Esophagus (tissue), 2 donors: ENCODE measurements at regions not wholly inside any gene's neighbourhood (a gene's known extent, or its start where the extent isn't known, plus 50 kb on each side); places are given as distances from the start of the nearest gene placed in this dataset.
A peak's percentile ranks its signal among the peaks of the same experiment; 100 is the strongest.

Experiments
- H3K27ac ChIP-seq, 2 donors: one replicate each; pipeline ENCODE4 v1.5.1; 2013; ENCODE audit warnings: low read depth in 2 of 2, mild to moderate bottlenecking in 2 of 2, inconsistent platforms in 1 of 2, low read length in 1 of 2, moderate library complexity in 1 of 2
- H3K27me3 ChIP-seq, 2 donors: one replicate each; pipeline ENCODE4 v1.6.1; 2013; ENCODE audit warnings: low read length in 2 of 2, control low read depth in 1 of 2, mild to moderate bottlenecking in 1 of 2; ENCODE audit not compliant: insufficient read depth in 2 of 2, control insufficient read depth in 1 of 2
- H3K36me3 ChIP-seq, 2 donors: one replicate each; pipeline ENCODE4 v1.6.1; 2013; ENCODE audit warnings: low read length in 1 of 2; ENCODE audit not compliant: control insufficient read depth in 2 of 2, insufficient read depth in 2 of 2
- H3K4me1 ChIP-seq, 2 donors: one replicate each; pipeline ENCODE4 v1.6.1; 2013; ENCODE audit warnings: low read length in 1 of 2; ENCODE audit not compliant: control insufficient read depth in 2 of 2, insufficient read depth in 2 of 2
- H3K4me3 ChIP-seq, 2 donors: one replicate each; pipeline ENCODE4 v1.5.1; 2013; ENCODE audit warnings: low read length in 2 of 2, mild to moderate bottlenecking in 2 of 2, low read depth in 1 of 2, moderate library complexity in 1 of 2
- H3K9me3 ChIP-seq, 2 donors: one replicate each; pipeline ENCODE4 v1.6.1; 2013; ENCODE audit warnings: mild to moderate bottlenecking in 2 of 2, low read depth in 1 of 2, low read length in 1 of 2, moderate library complexity in 1 of 2; ENCODE audit not compliant: control insufficient read depth in 2 of 2, insufficient read depth in 1 of 2
- WGBS, 2 donors: extraction: QIAGEN DNeasy Blood & Tissue Kit; methylation state at CpG; one replicate each; pipeline ENCODE4 v1.1.7; 2013; 5-methylcytosine and 5-hydroxymethylcytosine counted together
- donor health status: healthy with polysubstance abuse.
- donor health status: Bipolar disorder and iron deficiency.

DNA sequence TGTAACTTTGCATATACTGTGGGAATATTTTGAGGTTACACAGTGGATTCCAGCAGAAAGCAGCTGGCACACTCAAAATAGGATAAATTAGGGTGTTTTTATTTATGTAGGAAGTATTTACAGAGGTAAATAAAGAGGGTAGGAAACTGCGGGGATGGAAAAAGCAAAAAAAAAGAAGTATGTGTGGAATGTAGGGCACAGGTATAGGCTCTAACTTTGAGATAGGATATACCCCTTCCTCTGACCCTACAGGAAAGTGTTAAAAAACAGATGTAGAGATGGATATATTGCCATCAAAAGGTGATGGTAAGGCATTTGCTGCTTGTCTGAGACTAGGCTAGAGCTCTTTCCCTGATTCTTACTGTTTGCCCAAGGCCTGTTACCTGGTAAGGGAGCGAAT lies 173.1 kb upstream of the ANK2 start:
- H3K36me3 ChIP-seq = no peaks in the 10 kb centered on the region
- no peaks in the 10 kb centered on the region for H3K27me3 ChIP-seq
- no peak overlapping the region for H3K4me3 ChIP-seq
- no peak overlapping the region for H3K27ac ChIP-seq
- H3K4me1 ChIP-seq = no peaks in the 10 kb centered on the region
- WGBS, 2 donors = 64 to 79% methylated on average over 2 of the region's 2 CpGs
- H3K9me3 ChIP-seq = no peaks in the 10 kb centered on the region

DNA sequence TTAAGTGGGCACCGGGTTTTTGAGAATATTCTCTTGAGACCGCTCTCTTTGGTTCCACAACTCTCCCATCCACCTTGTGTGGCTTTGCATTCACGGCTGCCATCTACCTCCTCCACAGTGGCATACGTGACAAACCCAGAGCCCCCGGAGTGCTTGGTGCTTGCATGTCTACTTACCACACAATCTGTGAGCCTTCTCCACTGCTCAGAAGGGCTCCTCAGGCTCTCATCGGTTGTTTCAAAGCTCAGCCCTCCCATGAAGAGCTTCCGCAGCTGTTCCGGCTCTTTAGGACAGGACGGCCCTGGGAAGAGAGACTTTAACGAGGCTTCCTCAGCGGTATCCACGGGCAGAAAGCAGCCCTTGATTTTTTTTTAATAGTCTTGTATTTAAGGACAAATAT lies 167.6 kb upstream of the ANK2 start:
- Histone ChIP-seq H3K36me3 (no peaks in the 10 kb centered on the region), H3K4me3 (no peak overlapping the region), H3K27me3 (no peaks in the 10 kb centered on the region), H3K4me1 (no peaks in the 10 kb centered on the region), H3K27ac (no peak overlapping the region), H3K9me3 (no peaks in the 10 kb centered on the region)
- 73 to 74% methylated on average over 12 of the region's 12 CpGs for WGBS, 2 donors

DNA sequence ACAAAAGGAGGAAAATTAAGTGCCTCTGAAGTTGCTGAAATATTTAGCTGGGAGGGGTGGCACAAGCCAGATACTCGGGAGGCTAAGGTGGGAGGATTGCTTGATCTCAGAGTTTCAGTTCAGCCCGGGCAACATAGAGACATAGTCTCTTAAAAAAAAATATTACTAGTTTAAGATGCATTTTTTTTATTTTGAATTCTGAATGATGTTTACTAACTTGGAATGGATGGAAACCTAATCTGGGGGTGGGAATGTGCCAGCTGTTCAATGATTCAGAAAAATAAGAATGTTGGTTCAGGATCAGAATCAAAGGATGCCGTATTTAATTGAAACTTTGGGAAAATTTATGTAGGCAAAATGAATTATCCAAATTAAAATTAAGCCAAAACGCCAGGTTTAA lies 167.2 kb upstream of the ANK2 start:
- H3K36me3 ChIP-seq = no peaks in the 10 kb centered on the region
- H3K27me3 ChIP-seq = no peaks in the 10 kb centered on the region
- 67% methylated on average over 4 of the region's 4 CpGs for WGBS, 2 donors
- H3K4me3 ChIP-seq = no peak overlapping the region
- no peaks in the 10 kb centered on the region for H3K4me1 ChIP-seq
- no peaks in the 10 kb centered on the region for H3K9me3 ChIP-seq
- no peak overlapping the region for H3K27ac ChIP-seq

DNA sequence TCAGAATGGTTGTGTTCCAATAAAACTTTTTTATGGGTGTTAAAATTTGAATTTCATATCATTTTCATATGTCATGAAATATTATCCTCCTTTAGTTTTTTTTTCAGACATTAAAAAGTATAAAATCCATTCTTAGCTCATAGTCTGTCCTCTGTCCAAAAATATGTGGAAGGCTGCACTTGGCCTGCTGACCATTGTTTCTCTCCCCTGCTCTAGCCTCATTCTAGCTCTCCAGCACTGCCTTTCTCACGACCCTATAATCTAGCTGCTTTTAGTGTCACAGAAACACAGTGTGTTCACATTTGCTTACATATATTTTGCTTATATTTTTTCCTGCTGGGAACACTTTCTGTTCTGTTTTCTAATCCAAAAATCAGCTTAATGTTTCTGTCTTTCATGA lies 165.0 kb upstream of the ANK2 start:
- Histone ChIP-seq H3K27me3 (no peaks in the 10 kb centered on the region), H3K36me3 (no peaks in the 10 kb centered on the region), H3K4me1 (no peaks in the 10 kb centered on the region), H3K4me3 (no peak overlapping the region), H3K9me3 (no peaks in the 10 kb centered on the region), H3K27ac (no peak overlapping the region)
- WGBS, 2 donors = 39 to 63% methylated on average over 1 of the region's 1 CpG

DNA sequence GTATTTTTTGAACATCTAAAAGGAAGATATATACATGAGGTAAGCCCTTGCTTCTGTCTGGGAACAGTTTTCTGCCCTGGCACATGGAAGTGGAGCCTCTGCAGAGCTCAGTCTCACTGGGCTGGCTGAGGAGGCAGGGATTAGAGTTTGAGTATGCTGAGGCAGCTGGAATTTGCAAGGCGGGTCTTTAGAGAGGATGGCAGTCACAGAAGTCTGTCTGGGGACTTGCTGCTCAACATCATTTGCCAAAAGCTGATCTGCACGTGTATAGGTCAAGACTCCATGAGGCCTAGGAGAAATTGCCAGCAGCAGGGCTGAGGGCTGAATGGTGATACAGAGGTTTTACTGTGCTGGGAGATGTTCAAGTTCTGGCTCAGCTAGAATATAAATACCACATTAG lies 163.6 kb upstream of the ANK2 start:
- H3K9me3 ChIP-seq = no peaks in the 10 kb centered on the region
- H3K27me3 ChIP-seq = no peaks in the 10 kb centered on the region
- 67 to 77% methylated on average over 2 of the region's 2 CpGs for WGBS, 2 donors
- no peak overlapping the region for H3K27ac ChIP-seq
- H3K4me1 ChIP-seq = no peaks in the 10 kb centered on the region
- H3K36me3 ChIP-seq = no peaks in the 10 kb centered on the region
- H3K4me3 ChIP-seq = no peak overlapping the region

DNA sequence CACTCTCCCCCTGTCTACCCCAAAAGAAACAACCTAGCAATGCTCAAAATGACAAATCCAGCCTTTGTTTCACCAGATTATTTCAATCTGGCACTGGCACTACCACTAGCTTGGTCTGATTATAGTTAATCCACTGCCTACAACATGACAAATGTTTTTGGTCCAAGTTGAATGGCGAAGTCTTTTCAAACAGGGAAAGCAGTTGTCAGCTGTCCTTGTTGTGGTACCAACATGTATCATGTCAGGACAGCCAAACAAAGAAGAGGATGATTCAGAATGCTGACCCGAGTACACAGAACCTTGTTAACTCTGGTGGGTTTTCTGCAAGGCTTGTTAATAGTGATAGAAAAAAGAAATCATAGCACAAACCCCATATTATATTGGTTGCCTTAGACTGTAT lies 160.8 kb upstream of the ANK2 start:
- 37 to 45% methylated on average over 2 of the region's 2 CpGs for WGBS, 2 donors
- Histone ChIP-seq H3K36me3 (no peaks in the 10 kb centered on the region), H3K27ac (no peak overlapping the region), H3K4me3 (no peak overlapping the region), H3K27me3 (no peaks in the 10 kb centered on the region), H3K9me3 (no peaks in the 10 kb centered on the region), H3K4me1 (no peaks in the 10 kb centered on the region)

DNA sequence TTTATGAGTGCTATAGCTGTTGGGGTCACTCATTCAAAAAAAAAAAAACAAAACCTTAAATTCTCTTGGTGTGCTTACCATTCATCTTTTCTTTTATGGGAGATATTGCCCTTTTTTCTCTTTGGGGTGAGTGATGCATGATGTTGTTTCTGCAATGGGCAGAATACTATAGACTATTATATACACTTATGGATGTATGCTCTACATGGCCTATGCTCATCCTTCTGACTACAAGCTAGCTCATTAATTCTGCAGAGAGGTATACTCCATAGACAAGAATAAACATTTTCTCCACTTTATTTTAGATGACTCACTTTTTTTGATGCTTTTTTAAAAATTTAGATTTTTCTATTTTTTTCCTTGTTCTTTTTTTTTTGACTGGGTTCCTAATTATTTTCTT lies 160.3 kb upstream of the ANK2 start:
- Histone ChIP-seq H3K4me3 (no peak overlapping the region), H3K4me1 (no peaks in the 10 kb centered on the region), H3K36me3 (no peaks in the 10 kb centered on the region), H3K27me3 (no peaks in the 10 kb centered on the region), H3K9me3 (no peaks in the 10 kb centered on the region), H3K27ac (no peak overlapping the region)

DNA sequence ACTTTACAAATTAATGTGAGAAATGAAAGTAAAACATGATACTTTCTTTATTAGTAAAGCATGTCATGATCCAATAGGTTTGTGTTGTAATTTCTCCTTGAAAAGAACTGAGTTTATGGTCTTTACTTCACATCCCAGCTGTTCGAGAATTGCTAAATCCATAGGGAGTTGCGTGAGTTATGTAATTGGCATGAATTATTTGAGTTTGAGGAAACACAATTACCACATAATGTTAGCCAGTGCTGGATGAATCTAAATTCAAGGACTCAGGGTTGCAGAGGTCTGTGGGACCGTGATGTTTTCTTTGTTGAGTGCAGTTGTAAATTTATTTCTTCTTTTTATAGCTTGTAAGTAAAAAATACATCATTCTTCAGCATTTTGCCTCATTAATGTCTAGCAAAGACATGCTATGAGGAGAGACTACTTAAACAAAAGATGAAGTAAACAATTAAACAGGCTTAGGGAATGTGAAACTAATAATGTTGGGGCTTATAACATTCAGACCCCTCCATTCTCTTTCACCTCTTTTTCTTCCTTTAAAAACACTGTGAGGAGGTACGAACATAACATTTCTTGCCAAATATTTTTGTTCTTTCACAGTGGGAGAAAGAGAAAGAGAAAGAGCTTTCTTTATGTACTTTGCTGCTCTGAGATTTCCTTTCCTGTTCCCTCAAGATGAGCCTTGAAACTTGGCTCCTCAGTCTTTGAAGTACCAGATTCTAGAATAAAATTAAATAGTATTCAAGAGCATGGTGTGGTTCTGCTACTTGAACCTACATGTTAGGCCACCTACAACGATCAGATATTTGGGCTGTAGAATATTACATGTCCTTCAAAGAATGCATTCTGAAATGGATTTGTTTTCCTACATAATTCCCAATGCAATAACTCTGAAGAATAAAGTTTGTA lies 159.6 kb upstream of the ANK2 start:
- Histone ChIP-seq H3K9me3 (no peaks in the 10 kb centered on the region), H3K27ac (no peak overlapping the region), H3K36me3 (no peaks in the 10 kb centered on the region), H3K27me3 (no peaks in the 10 kb centered on the region), H3K4me1 (no peaks in the 10 kb centered on the region), H3K4me3 (peak overlapping the region in 1 of 2 donors; percentile 11)
- WGBS, 2 donors = 49 to 57% methylated on average over 5 of the region's 5 CpGs

DNA sequence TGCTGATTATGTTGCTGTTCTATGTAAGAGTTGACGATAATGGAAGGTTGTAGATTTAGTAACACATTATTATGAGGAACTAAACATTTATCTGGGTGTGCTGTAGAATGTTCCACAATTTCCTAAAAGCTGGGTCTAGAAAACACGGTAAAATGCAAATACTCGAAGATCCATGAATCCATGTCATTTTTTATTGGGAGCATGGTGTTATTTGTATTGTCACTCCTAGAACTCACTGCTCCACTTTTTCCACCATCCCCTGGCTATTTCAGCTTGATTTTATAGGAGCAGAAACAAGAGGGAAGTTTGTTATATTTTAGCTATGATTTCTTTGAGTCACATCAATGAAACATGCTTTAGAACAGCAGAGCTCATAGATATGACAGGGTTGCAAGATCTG lies 155.0 kb upstream of the ANK2 start:
- no peaks in the 10 kb centered on the region for H3K36me3 ChIP-seq
- WGBS, 2 donors = 92 to 95% methylated on average over 3 of the region's 3 CpGs
- H3K27me3 ChIP-seq = no peaks in the 10 kb centered on the region
- no peak overlapping the region for H3K27ac ChIP-seq
- H3K9me3 ChIP-seq = no peaks in the 10 kb centered on the region
- no peaks in the 10 kb centered on the region for H3K4me1 ChIP-seq
- no peak overlapping the region for H3K4me3 ChIP-seq

DNA sequence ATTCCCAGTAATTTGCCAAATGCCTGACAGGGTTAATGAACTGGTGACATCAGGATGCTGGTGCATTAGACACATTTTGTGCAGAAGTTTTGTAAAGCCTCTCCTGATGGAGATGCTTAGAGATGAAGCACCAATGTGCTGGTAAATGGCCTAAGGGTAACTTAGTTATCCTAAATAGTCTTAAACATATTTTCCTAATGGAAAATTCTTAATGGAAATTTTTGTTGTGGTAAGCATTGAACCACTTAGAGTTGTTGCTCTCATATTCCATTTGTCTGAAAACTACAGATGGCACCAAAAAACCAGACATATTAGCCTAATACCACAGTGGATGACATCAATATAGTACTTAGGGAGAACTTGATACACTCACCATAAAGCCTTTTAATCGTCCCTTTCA lies 154.5 kb upstream of the ANK2 start:
- 80 to 88% methylated on average over 1 of the region's 1 CpG for WGBS, 2 donors
- Histone ChIP-seq H3K36me3 (no peaks in the 10 kb centered on the region), H3K4me3 (no peak overlapping the region)

More for the DNA sequence above, 154.5 kb upstream of the ANK2 start:
- no peaks in the 10 kb centered on the region for H3K4me1 ChIP-seq
- no peaks in the 10 kb centered on the region for H3K27me3 ChIP-seq
- H3K27ac ChIP-seq = no peak overlapping the region
- no peaks in the 10 kb centered on the region for H3K9me3 ChIP-seq
